HG02571 (cell line): ENCODE measurements at regions not wholly inside any gene's neighbourhood (a gene's known extent, or its start where the extent isn't known, plus 50 kb on each side); places are given as distances from the start of the nearest gene placed in this dataset.
"Not testable (repeated sequence)": the region's sequence is repeated elsewhere in the genome, so short reads cannot be mapped to it uniquely, and the experiment has no call there.

ENCODE experiments used
- ATAC-seq: cut with Tn5 transposase; IDR thresholded peaks from one replicate; pipeline ENCODE4 v1.9.1; 2021; ENCODE audit warnings: mild to moderate bottlenecking, moderate library complexity; ENCODE audit not compliant: unreplicated experiment

GRCh38 chr2:144901386-144901785 is 381.5 kb upstream of the ZEB2 start:
- not testable (repeated sequence) for ATAC-seq

- ATAC-seq: no peak
Measured at GRCh38 chr2:144896341-144896740, 376.4 kb upstream of the ZEB2 start.

GRCh38 chr2:144894612-144895599 is 375.0 kb upstream of the ZEB2 start:
- no peak for ATAC-seq

- no peak for ATAC-seq
Measured at GRCh38 chr2:144893464-144893863, 373.5 kb upstream of the ZEB2 start.

- no peak for ATAC-seq
Measured at GRCh38 chr2:144890828-144891227, 370.9 kb upstream of the ZEB2 start.

- no peak for ATAC-seq
Measured at GRCh38 chr2:144889348-144889747, 369.4 kb upstream of the ZEB2 start.

GRCh38 chr2:144886862-144887261 is 366.9 kb upstream of the ZEB2 start:
- no peak for ATAC-seq

GRCh38 chr2:144877893-144878292 is 358.0 kb upstream of the ZEB2 start:
- ATAC-seq: no peak

- no peak for ATAC-seq
Measured at GRCh38 chr2:144876013-144876412, 356.1 kb upstream of the ZEB2 start.

GRCh38 chr2:144875290-144875969 is 355.5 kb upstream of the ZEB2 start:
- ATAC-seq: no peak

- no peak for ATAC-seq
Measured at GRCh38 chr2:144865670-144866069, 345.8 kb upstream of the ZEB2 start.

GRCh38 chr2:144859716-144860115 is 339.8 kb upstream of the ZEB2 start:
- no peak for ATAC-seq

- no peak for ATAC-seq
Measured at GRCh38 chr2:144858211-144858610, 338.3 kb upstream of the ZEB2 start.

- no peak for ATAC-seq
Measured at GRCh38 chr2:144854596-144854995, 334.7 kb upstream of the ZEB2 start.

GRCh38 chr2:144849612-144850011 is 329.7 kb upstream of the ZEB2 start:
- ATAC-seq: no peak

- no peak for ATAC-seq
Measured at GRCh38 chr2:144848423-144848822, 328.5 kb upstream of the ZEB2 start.

GRCh38 chr2:144847347-144848080 is 327.6 kb upstream of the ZEB2 start:
- no peak for ATAC-seq

- ATAC-seq: no peak
Measured at GRCh38 chr2:144836635-144837350, 316.9 kb upstream of the ZEB2 start.

- no peak for ATAC-seq
Measured at GRCh38 chr2:144835634-144836350, 315.9 kb upstream of the ZEB2 start.

GRCh38 chr2:144834998-144835633 is 315.2 kb upstream of the ZEB2 start:
- no peak for ATAC-seq
